SU-DHL-6 (cell line): ENCODE measurements at regions not wholly inside any gene's neighbourhood (a gene's known extent, or its start where the extent isn't known, plus 50 kb on each side); places are given as distances from the start of the nearest gene placed in this dataset.

Experiments
- EZH2phosphoT487 ChIP-seq: fragments of 200-600 bp; sonication (generic), shearing (Covaris generic); conservative IDR thresholded peaks from 2 replicates; pipeline ENCODE4 v1.6.1; 2018; ENCODE audit warnings: mild to moderate bottlenecking, antibody characterized with exemption, low read length, moderate library complexity, mixed read lengths
- TF ChIP-seq, protein P1 (sequence below): fragments of 200-600 bp; sonication (generic); IDR thresholded peaks from one replicate; pipeline ENCODE4 v1.5.1; 2017; ENCODE audit warnings: antibody characterized with exemption, mild to moderate bottlenecking, low read length, moderate library complexity; ENCODE audit not compliant: insufficient read depth, poor library complexity, severe bottlenecking

DNA sequence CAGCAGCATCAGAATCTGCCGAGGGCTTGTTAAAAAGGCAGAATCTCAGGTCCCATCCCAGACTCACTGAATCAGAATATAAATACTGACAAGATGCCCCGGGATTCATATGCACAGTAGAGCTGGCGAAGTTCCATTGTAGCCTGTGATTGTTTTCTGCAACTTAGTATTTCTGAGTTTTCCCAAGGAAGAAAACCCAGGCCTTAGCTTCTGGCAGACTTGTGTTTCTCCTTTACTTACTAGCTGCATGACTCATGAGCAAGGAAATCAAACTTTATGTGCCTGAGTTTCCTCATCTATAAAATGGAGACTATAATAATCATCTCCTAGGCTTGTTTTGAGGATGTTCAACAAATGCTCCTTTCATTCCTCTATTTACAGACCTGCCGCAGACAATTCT, 278.5 kb upstream of the PLEKHG7 start:
- TF ChIP-seq, protein P1, sequence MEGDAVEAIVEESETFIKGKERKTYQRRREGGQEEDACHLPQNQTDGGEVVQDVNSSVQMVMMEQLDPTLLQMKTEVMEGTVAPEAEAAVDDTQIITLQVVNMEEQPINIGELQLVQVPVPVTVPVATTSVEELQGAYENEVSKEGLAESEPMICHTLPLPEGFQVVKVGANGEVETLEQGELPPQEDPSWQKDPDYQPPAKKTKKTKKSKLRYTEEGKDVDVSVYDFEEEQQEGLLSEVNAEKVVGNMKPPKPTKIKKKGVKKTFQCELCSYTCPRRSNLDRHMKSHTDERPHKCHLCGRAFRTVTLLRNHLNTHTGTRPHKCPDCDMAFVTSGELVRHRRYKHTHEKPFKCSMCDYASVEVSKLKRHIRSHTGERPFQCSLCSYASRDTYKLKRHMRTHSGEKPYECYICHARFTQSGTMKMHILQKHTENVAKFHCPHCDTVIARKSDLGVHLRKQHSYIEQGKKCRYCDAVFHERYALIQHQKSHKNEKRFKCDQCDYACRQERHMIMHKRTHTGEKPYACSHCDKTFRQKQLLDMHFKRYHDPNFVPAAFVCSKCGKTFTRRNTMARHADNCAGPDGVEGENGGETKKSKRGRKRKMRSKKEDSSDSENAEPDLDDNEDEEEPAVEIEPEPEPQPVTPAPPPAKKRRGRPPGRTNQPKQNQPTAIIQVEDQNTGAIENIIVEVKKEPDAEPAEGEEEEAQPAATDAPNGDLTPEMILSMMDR: no peak
- TF ChIP-seq EZH2phosphoT487: no peak
